ENCODE measurements at regions not wholly inside any gene's neighbourhood (a gene's known extent, or its start where the extent isn't known, plus 50 kb on each side); places are given as distances from the start of the nearest gene placed in this dataset.

DNA sequence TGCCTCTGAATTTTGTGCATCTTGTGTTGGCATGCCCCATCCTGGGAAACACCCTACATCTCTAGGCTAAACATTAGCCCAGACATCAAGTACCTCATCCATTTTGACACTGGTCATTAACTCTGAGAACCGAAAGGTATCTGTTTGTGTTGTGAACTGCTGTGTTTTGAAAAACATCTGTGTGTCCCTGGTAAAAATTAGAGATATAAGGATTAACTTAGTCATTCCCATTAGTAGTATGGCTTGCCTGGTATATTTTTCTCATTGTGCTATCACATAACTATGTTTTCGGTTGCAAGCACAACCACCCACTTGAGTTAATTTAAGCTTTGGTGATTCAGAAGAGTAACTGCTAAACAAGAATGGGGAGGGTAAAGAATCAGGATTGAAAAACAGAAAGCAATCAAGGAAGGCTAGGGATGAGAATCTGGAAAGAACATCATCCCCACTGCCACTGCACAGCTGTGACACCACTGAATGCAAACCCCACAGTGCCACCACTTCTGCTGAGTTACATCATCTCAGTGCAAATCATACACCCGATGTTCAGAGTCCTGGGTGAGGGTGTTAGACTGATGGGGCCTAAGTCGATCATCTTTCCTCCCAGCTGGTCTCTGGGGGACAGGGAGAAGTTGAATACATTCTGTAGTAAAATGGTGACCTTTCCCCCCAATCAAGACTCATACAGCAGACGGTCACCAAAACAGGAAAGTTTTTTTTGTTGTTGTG is 234.0 kb downstream of the EPHA4 start:
- TF ChIP-seq POLR2A (IDR thresholded peaks at IDR 0.05) = no peak
- TF ChIP-seq POLR2AphosphoS5 (IDR thresholded peaks at IDR 0.05) = no peak
- TF ChIP-seq EP300 (IDR thresholded peaks at IDR 0.05; ENCODE audit: low read depth) = no peak

Data from transverse colon (tissue), 3 donors.